NCI-H510A treated with DMSO at 0.1 percent for 48 hours (cell line): ENCODE measurements at regions not wholly inside any gene's neighbourhood (a gene's known extent, or its start where the extent isn't known, plus 50 kb on each side); places are given as distances from the start of the nearest gene placed in this dataset.
"Not testable (repeated sequence)": the region's sequence is repeated elsewhere in the genome, so short reads cannot be mapped to it uniquely, and the experiment has no call there.

ENCODE experiments used
- DNase-seq: peaks from one replicate; lab custom pipeline; 2025; lab: John Stamatoyannopoulos, UW

DNA sequence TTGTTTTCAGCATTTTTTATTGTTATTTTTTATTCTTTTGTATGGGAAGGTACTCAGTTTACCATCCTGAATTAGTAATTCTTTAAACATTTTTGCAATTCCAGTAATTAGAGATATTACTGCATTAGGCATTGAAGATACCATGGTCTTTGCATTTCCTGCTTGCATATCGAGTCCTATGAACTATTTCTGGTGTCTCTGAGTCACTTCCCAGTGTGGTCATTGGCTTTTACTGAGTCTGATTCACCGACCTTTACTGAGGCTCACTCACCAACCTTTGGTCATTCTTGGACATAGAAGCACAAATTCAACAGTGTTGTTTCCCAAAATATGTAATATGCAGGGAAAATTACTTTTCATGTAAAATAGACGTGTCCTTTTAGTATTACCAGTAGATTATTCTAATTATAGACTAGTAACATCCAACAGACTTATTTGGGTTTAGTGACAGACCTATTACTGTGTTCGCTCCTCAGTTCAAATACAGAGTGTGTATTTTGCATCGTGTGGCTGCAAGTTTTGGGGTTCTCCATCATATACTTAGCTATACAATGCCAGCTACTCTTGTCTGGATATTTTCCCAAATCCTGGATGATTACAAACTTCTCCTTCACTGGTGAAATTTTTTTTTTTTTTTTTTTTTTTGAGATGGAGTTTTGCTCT lies 180.7 kb upstream of the PRSS1 start:
- no peak for DNase-seq

DNA sequence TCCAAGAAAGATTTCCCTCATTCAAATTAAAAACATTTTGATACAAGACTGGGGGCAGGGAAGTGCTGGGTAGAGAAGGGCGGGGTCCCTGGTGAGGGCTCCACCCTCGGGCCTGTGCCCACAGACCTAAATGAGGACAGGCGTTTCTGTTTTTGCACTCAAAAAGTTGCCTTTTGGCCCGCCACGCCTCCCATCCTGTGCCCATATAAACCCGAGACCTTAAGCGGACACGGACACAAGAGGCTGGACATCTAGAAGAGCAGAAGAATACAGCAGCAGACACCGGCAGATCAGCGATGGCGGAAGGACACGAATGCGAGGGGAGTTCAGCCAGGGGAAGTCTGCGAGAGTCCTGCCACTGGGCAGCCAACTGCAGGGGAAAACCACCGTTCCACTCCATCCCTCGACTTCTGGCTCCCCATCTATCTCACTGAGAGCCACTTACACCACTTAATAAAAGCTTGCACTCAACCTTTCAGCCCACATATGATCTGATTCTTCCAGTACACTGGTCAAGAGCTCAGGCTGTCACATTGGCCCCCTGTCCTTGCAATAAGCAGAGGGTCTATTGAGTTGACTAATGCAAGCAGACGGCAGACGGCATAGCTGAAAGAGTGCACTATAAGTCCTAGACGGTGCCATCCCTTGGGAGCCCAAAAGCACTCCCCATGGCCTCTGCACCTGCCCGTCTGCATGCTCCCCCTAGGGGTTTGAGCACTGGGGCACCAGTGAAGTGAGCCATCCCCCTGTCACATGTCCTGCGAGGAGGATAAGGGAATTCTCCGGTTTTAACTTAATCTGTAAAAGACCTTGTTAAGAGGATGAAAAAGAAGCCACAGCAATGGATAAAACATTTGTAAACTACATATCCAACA lies 181.8 kb upstream of the PRSS1 start:
- DNase-seq, result no peak

DNA sequence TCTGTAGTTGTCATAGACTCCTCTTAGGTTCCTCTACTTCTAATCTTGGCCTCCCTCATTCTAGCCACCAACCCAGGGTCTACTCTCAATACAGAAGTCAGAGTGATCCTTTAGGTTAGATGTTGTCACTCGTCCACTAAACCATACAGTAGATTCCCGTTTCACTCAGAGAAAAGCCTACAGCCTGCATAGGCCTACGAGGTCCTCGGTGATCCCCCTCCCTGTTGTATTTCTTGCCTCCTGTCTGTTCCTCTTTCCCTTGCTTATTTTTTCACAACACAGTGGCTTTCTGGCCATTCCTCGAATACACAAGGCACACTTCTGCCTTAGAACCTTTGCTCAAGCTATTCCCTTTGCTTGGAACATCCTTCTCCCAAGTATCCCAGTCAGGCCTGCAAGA lies 183.0 kb upstream of the PRSS1 start:
- no peak for DNase-seq

- DNase-seq, result not testable (repeated sequence)
Measured at GRCh38 chr7:142564125-142564524, 185.1 kb upstream of the PRSS1 start.

DNA sequence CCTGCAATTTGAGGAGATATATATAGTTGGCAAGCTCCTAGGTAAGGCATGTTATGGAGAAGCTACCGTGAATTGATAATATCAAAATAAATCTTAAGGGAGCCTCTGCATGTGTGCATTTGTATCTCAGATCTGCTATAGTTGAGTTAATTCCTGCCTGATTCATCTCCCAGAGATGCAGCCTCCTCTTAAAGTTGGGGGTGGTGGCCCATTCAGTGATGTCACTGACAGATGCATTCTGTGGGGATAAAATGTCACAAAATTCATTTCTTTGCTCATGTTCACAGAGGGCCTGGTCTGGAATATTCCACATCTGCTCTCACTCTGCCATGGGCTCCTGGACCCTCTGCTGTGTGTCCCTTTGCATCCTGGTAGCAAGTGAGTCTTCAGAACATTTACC lies 185.8 kb upstream of the PRSS1 start:
- no peak for DNase-seq

GRCh38 chr7:142562688-142563087 lies 186.6 kb upstream of the PRSS1 start:
- no peak for DNase-seq

DNA sequence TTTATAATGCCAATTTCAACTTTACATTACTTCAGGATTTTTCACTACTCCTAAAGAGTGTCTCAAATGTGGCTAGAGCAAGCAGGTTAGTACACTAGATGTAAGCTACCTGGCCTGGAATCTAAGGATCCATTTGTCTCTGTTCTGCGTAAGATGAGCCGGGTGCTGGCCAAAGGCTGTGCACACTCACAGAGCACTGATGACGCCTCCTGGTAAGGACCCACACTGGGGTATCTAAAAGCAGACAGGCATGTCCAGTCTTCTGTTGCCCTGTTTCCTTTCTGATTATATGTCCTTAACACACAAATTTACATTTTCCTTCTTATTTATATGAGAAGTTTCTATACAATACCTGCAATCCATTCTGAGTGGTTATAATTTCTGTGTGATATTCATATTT lies 187.9 kb upstream of the PRSS1 start:
- not testable (repeated sequence) for DNase-seq

GRCh38 chr7:142560770-142561169 lies 188.5 kb upstream of the PRSS1 start:
- DNase-seq, result not testable (repeated sequence)

- DNase-seq, result no peak
Measured at GRCh38 chr7:142560166-142560565, 189.1 kb upstream of the PRSS1 start.

DNA sequence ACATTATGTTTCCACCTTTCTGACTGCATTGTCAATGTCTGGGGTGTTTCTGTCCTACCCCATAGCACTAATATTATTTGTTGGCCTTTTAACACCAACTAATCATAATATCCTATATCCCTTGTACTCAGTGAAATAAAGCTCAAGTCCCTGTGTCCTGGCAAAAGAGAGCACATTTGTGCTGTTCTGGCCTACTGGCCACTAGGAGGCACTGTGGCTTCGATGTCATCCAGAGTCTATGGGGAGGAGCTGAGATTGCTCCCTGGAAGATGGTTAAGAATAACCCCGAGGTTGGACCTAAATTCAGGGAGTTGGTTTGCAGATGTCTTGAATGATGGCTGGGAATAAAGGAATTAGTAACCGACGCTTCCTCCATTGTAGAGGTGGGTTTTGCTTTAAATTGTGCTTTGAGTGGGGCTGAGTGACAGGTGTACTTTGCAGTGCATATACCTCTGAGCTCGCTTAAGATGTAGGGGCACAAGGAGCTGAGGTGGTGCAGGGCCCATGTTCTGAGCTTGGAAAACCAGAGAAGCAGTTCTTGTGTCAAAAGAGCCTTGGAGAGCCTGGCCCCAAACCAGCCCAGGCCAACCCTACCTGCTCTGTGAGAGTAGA lies 191.2 kb upstream of the PRSS1 start:
- DNase-seq, result no peak

DNA sequence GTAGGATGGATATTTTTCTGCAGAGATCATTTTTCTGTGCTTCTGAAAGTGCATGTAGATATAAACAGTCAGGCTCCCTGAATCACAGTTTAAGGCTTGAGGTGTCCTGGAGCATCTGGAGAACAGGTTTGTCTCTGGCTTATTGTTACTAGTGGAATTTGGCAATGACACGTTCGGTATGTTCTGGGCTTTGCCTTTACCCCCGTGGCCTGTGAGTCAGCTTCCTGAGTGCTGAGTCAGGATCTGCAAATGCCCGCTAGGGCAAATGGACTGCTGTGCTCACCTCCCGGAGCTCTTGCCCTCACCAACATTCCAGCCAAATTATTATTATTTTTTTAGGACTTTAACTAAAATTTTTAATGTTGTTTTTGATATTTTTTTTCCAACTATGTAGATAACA lies 192.5 kb upstream of the PRSS1 start:
- no peak for DNase-seq

- DNase-seq, result no peak
Measured at GRCh38 chr7:142554560-142555532, 194.4 kb upstream of the PRSS1 start.

DNA sequence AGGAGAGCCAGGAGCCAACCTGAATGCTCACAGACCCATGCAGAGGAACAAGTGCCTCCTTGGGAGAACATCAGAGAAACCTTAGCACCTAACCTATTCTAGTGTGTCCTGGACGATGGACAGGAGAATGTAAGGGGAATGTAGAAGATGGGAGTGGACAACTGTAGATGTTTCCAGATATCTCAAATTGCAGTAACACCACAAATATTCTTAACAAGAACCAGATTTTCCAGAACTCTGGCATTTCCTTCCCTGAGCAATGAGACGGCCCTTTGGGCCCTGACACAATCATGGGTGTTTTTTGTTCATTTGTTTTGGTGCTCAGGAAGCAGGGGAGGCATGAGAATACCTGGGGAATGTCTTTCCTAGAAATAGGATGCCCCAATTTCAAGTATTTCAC lies 196.1 kb upstream of the PRSS1 start:
- DNase-seq, result no peak

DNA sequence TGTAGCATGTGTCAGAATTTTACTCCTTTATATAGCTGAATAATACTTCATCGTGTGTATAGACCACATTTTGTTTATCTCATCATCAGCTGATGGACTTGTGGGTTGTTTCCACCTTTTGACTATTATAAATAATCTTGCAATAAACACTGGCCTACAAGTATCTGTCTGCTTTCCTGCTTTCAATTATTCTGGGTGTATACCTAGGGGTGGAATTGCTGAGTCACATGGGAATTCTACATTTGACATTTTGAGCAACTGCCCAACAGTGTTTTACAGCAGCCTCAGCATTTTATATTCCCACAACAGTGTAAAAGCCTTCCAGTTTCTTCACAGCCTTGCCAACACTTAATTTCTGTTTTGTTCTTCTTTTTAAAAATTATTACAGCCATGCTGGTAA lies 200.3 kb upstream of the PRSS1 start:
- no peak for DNase-seq

DNA sequence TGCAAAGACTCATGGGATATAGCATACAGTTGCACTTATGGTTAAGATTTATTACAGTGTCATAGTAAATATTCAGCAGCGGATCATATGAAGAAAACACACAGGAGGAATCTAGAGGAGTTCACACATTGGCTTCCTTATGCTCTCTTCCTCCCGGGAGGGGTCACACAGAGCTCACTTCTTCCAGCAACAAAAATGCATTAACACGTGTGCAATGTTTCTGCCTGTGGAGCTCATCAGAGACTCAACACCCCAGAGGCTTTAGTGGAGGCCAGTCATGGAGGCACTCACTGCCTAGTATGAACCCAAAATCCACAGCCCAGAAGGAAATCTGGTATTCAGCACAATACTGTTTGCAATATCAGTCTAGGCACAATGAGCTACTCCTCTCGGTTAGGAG lies 202.8 kb upstream of the PRSS1 start:
- no peak for DNase-seq

GRCh38 chr7:142542942-142543341 lies 206.3 kb upstream of the PRSS1 start:
- DNase-seq, result no peak

- no peak for DNase-seq
Measured at GRCh38 chr7:142542105-142542504, 207.2 kb upstream of the PRSS1 start.

- no peak for DNase-seq
Measured at GRCh38 chr7:142540371-142540770, 208.9 kb upstream of the PRSS1 start.

DNA sequence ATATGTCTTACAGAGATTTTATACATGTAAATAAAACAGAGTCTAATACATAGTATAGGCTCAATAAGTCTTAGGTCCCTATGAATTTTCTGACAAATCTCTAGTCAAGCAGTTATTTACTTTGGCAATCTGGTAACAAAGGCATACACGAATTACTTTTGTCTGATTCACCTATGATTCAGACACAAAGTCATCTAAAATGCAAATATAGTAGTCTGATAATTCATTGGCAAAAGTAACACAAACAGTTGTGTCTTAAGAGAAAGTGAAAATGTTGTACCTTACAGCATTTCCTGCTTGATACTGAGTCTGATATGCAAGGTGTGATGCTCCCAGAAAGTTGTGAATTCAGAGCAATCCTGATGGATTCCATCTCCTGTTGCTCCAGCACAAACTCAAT lies 209.4 kb upstream of the PRSS1 start:
- DNase-seq, result no peak

DNA sequence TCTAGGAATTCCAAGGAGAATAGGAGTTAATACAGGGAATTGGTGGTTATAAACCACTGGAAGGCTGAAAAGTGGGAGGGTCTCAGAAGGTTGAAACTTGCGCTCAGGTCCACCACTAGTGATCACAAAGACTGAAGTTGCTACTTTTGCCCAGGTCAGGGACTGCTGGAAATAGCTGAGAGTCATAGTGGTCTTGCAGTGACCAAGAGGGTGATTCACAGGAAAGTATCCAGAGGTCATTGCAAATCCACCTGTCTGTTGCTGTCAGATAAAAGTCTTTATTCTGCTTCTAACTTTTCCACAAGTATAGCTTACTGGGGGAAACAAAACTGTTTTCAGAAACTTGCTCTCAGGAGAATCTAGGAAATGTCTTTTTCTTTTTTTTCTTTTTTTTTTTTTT lies 211.5 kb upstream of the PRSS1 start:
- DNase-seq, result no peak

GRCh38 chr7:142535123-142535779 lies 214.0 kb upstream of the PRSS1 start:
- no peak for DNase-seq
